K562 (cell line): ENCODE measurements at regions not wholly inside any gene's neighbourhood (a gene's known extent, or its start where the extent isn't known, plus 50 kb on each side); places are given as distances from the start of the nearest gene placed in this dataset.

Experiments
- E2F3 ChIP-seq: fragments of 250-450 bp; sonication (Bioruptor Pico); IDR thresholded peaks from 2 replicates; pipeline ENCODE4 v1.4.0; 2020; ENCODE audit warnings: mild to moderate bottlenecking
- GTF2F1 ChIP-seq: IDR thresholded peaks from 2 replicates; pipeline ENCODE4 v1.6.1; 2011; ENCODE audit warnings: low read depth, low read length, improper control_type of control experiment
- HNRNPH1 ChIP-seq: fragments of 200-400 bp; formaldehyde crosslinking; optimal IDR thresholded peaks from 2 replicates; pipeline ENCODE3; 2017; ENCODE audit warnings: low read depth, mild to moderate bottlenecking, low read length, moderate library complexity
- IFI16 ChIP-seq: fragments of 250-450 bp; sonication (Bioruptor Pico); IDR thresholded peaks from 2 replicates; pipeline ENCODE4 v2.1.2; 2022; ENCODE audit warnings: mild to moderate bottlenecking, inconsistent platforms
- L3MBTL2 ChIP-seq: fragments of 450-650 bp; IDR thresholded peaks from 2 replicates; pipeline ENCODE4 v1.6.1; 2016; ENCODE audit warnings: mild to moderate bottlenecking, moderate library complexity
- PHB ChIP-seq: fragments of 250-450 bp; sonication (Bioruptor Pico); IDR thresholded peaks from 2 replicates; pipeline ENCODE4 v1.5.0; 2021
- PML ChIP-seq: IDR thresholded peaks from 2 replicates; pipeline ENCODE4 v1.6.1; 2012; ENCODE audit warnings: low read length, inconsistent platforms
- RBM22 ChIP-seq: fragments of 200-400 bp; formaldehyde crosslinking; IDR thresholded peaks from 2 replicates; pipeline ENCODE4 v1.6.1; 2018; ENCODE audit warnings: low read length, low read depth; ENCODE audit not compliant: poor library complexity, severe bottlenecking
- SETDB1 ChIP-seq: IDR thresholded peaks from one replicate; pipeline ENCODE4 v1.6.1; 2012; ENCODE audit warnings: low read length, control low read depth, inconsistent platforms
- ZBTB7A ChIP-seq: IDR thresholded peaks from 2 replicates; pipeline ENCODE4 v1.6.1; 2011; ENCODE audit warnings: low read depth, mild to moderate bottlenecking, low read length, moderate library complexity, borderline replicate concordance; ENCODE audit not compliant: control insufficient read depth
- ZC3H8 ChIP-seq: fragments of 450-650 bp; IDR thresholded peaks from 2 replicates; pipeline ENCODE4 v1.6.1; 2017
- ZNF124 ChIP-seq: sonication (generic); formaldehyde crosslinking; IDR thresholded peaks from 2 replicates; pipeline ENCODE4 v1.8.1; 2022; ENCODE audit warnings: missing genetic modification reagents
- ZNF140 ChIP-seq: fragments of 250-450 bp; sonication (Bioruptor Pico); IDR thresholded peaks from 2 replicates; pipeline ENCODE4 v1.8.0; 2021; ENCODE audit warnings: moderate library complexity, mild to moderate bottlenecking, inconsistent platforms
- ZNF197 ChIP-seq: fragments of 200-800 bp; sonication (Bioruptor generic); IDR thresholded peaks from 2 replicates; pipeline ENCODE4 v1.6.1; 2016; ENCODE audit warnings: low read depth, missing genetic modification characterization, missing compliant biosample characterization
- ZNF253 ChIP-seq: fragments of 250-450 bp; sonication (Bioruptor Pico); conservative IDR thresholded peaks from 2 replicates; pipeline ENCODE4 v1.6.1; 2021; ENCODE audit warnings: mild to moderate bottlenecking
- ZNF282 ChIP-seq: sonication (generic); formaldehyde crosslinking; IDR thresholded peaks from 2 replicates; pipeline ENCODE4 v1.8.1; 2023; ENCODE audit warnings: missing genetic modification reagents
- ZNF584 ChIP-seq: fragments of 200-800 bp; sonication (Bioruptor generic); IDR thresholded peaks from 2 replicates; pipeline ENCODE4 v1.6.1; 2016; ENCODE audit warnings: low read depth, mild to moderate bottlenecking, missing genetic modification characterization, missing compliant biosample characterization
- ZNF589 ChIP-seq: fragments of 200-800 bp; sonication (Bioruptor generic); IDR thresholded peaks from 2 replicates; pipeline ENCODE4 v1.6.1; 2016; ENCODE audit warnings: low read depth, missing genetic modification characterization, missing compliant biosample characterization
- ZNF785 ChIP-seq: fragments of 250-450 bp; sonication (Bioruptor Pico); IDR thresholded peaks from 2 replicates; pipeline ENCODE4 v1.4.0; 2020; ENCODE audit warnings: mild to moderate bottlenecking
- TF ChIP-seq, protein P1 (sequence below): fragments of 250-450 bp; sonication (Bioruptor Pico); IDR thresholded peaks from 2 replicates; pipeline ENCODE4 v1.9.0; 2021; ENCODE audit warnings: mild to moderate bottlenecking
- TF ChIP-seq, protein P2 (sequence below): fragments of 250-450 bp; sonication (Bioruptor Pico); IDR thresholded peaks from 2 replicates; pipeline ENCODE4 v1.8.0; 2022; ENCODE audit warnings: moderate library complexity, mild to moderate bottlenecking, inconsistent platforms
- TF ChIP-seq, protein P3 (sequence below): fragments of 250-450 bp; sonication (Bioruptor Pico); IDR thresholded peaks from 2 replicates; pipeline ENCODE4 v1.8.0; 2021; ENCODE audit warnings: moderate library complexity, mild to moderate bottlenecking, inconsistent platforms
- TF ChIP-seq, protein P4 (sequence below): fragments of 250-450 bp; sonication (Bioruptor Pico); IDR thresholded peaks from 2 replicates; pipeline ENCODE4 v1.8.0; 2022; ENCODE audit warnings: moderate library complexity, mild to moderate bottlenecking, inconsistent platforms
- TF ChIP-seq, protein P5 (sequence below): fragments of 250-450 bp; sonication (Bioruptor Pico); IDR thresholded peaks from 2 replicates; pipeline ENCODE4 v1.5.0; 2021

DNA sequence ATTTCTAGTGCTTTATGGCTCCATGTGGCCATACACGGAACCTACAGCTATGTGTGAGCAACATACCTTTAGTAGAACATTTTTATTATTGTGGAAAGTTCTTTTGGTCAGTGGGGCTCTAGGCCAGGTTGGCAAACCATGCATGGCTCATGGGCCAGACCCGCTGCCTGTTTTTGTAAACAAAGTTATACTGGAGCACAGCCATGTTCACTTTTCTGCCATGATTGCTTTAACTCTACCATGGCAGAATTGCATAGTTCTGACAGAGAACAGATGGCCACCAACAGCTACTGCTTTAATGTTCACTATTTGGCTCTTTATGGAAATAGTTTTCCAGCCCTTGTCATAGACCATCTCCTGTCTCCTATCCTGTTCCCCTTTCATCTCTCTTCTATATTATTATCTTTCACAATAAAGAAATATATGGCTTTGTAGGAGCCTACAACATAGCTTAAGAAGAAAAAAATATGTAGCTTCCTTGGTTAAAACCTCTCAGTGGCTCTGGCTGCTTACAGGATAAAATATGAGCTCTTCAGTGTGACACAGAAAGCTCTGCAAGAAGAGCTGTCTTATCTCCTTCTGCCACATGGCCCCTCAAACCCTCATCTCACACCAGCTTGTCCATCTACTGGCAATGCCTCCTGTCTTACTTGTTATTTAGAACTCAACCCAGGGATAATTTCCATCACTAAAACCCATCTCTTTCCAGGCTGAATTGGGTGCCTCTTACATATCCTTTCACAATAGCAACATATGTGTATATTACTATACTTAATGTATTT, 54.6 kb upstream of the RWDD3 start (continued):
- no peak for TF ChIP-seq HNRNPH1
- TF ChIP-seq, protein P1, sequence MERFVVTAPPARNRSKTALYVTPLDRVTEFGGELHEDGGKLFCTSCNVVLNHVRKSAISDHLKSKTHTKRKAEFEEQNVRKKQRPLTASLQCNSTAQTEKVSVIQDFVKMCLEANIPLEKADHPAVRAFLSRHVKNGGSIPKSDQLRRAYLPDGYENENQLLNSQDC (CRISPR knock-in tag), result no peak
- TF ChIP-seq ZNF124 (CRISPR knock-in tag), result no peak
- TF ChIP-seq ZNF253 (CRISPR knock-in tag), result no peak
- TF ChIP-seq, protein P2, sequence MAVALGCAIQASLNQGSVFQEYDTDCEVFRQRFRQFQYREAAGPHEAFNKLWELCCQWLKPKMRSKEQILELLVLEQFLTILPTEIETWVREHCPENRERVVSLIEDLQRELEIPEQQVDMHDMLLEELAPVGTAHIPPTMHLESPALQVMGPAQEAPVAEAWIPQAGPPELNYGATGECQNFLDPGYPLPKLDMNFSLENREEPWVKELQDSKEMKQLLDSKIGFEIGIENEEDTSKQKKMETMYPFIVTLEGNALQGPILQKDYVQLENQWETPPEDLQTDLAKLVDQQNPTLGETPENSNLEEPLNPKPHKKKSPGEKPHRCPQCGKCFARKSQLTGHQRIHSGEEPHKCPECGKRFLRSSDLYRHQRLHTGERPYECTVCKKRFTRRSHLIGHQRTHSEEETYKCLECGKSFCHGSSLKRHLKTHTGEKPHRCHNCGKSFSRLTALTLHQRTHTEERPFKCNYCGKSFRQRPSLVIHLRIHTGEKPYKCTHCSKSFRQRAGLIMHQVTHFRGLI (CRISPR knock-in tag), result no peak
- TF ChIP-seq, protein P3, sequence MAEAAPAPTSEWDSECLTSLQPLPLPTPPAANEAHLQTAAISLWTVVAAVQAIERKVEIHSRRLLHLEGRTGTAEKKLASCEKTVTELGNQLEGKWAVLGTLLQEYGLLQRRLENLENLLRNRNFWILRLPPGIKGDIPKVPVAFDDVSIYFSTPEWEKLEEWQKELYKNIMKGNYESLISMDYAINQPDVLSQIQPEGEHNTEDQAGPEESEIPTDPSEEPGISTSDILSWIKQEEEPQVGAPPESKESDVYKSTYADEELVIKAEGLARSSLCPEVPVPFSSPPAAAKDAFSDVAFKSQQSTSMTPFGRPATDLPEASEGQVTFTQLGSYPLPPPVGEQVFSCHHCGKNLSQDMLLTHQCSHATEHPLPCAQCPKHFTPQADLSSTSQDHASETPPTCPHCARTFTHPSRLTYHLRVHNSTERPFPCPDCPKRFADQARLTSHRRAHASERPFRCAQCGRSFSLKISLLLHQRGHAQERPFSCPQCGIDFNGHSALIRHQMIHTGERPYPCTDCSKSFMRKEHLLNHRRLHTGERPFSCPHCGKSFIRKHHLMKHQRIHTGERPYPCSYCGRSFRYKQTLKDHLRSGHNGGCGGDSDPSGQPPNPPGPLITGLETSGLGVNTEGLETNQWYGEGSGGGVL (CRISPR knock-in tag), result no peak
- no peak for TF ChIP-seq SETDB1
- no peak for TF ChIP-seq ZNF282 (CRISPR knock-in tag)
- no peak for TF ChIP-seq E2F3
- peak; percentile 91 for TF ChIP-seq PML
- TF ChIP-seq, protein P4, sequence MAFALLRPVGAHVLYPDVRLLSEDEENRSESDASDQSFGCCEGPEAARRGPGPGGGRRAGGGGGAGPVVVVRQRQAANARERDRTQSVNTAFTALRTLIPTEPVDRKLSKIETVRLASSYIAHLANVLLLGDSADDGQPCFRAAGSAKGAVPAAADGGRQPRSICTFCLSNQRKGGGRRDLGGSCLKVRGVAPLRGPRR, result no peak
- no peak for TF ChIP-seq ZNF785 (CRISPR knock-in tag)
- no peak for TF ChIP-seq RBM22
- no peak for TF ChIP-seq PHB (CRISPR knock-in tag)
- TF ChIP-seq, protein P5, sequence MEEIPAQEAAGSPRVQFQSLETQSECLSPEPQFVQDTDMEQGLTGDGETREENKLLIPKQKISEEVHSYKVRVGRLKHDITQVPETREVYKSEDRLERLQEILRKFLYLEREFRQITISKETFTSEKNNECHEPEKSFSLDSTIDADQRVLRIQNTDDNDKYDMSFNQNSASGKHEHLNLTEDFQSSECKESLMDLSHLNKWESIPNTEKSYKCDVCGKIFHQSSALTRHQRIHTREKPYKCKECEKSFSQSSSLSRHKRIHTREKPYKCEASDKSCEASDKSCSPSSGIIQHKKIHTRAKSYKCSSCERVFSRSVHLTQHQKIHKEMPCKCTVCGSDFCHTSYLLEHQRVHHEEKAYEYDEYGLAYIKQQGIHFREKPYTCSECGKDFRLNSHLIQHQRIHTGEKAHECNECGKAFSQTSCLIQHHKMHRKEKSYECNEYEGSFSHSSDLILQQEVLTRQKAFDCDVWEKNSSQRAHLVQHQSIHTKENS (CRISPR knock-in tag), result no peak
- no peak for TF ChIP-seq ZBTB7A
- TF ChIP-seq ZC3H8, result no peak
- no peak for TF ChIP-seq ZNF584 (CRISPR knock-in tag)
- no peak for TF ChIP-seq ZNF589 (CRISPR knock-in tag)
- TF ChIP-seq L3MBTL2, result peak; percentile 59
- no peak for TF ChIP-seq GTF2F1
- no peak for TF ChIP-seq ZNF197 (CRISPR knock-in tag)
- no peak for TF ChIP-seq ZNF140 (CRISPR knock-in tag)
- TF ChIP-seq IFI16 (CRISPR knock-in tag), result no peak
